ENCODE measurements at regions not wholly inside any gene's neighbourhood (a gene's known extent, or its start where the extent isn't known, plus 50 kb on each side); places are given as distances from the start of the nearest gene placed in this dataset.

- H3K27ac ChIP-seq (ENCODE audit: low read length) = no peak overlapping the region
Measured at GRCh38 chr7:18336626-18337025, 158.9 kb upstream of the HDAC9 start.

GRCh38 chr7:18337048-18337809 is 158.3 kb upstream of the HDAC9 start:
- no peak overlapping the region for H3K27ac ChIP-seq (ENCODE audit: low read length)

More at GRCh38 chr7:18336626-18337025, 158.9 kb upstream of the HDAC9 start:
- Histone ChIP-seq H3K36me3 (ENCODE audit: insufficient read depth, low read depth, low read length) (no peaks in the 10 kb centered on the region), H3K9ac (ENCODE audit: low read depth, low read length) (no peak overlapping the region), H3K4me1 (ENCODE audit: insufficient read depth, low read length) (no peaks in the 10 kb centered on the region), H3K27me3 (ENCODE audit: insufficient read depth, low read length) (no peaks in the 10 kb centered on the region), H3K4me3 (ENCODE audit: low read length) (no peak overlapping the region), H3K9me3 (ENCODE audit: insufficient read depth, low read depth, low read length) (peaks cover 5% of the 10 kb centered on the region; the same call in 1 of the 2 replicates)

GRCh38 chr7:18338910-18339523 is 156.5 kb upstream of the HDAC9 start:
- Histone ChIP-seq H3K4me3 (ENCODE audit: low read length) (no peak overlapping the region), H3K4me1 (ENCODE audit: insufficient read depth, low read length) (no peaks in the 10 kb centered on the region), H3K9ac (ENCODE audit: low read depth, low read length) (no peak overlapping the region), H3K27ac (ENCODE audit: low read length) (no peak overlapping the region), H3K36me3 (ENCODE audit: insufficient read depth, low read depth, low read length) (no peaks in the 10 kb centered on the region), H3K27me3 (ENCODE audit: insufficient read depth, low read length) (no peaks in the 10 kb centered on the region), H3K9me3 (ENCODE audit: insufficient read depth, low read depth, low read length) (peaks cover 5% of the 10 kb centered on the region; the same call in 1 of the 2 replicates)

More at GRCh38 chr7:18337048-18337809, 158.3 kb upstream of the HDAC9 start:
- Histone ChIP-seq H3K36me3 (ENCODE audit: insufficient read depth, low read depth, low read length) (no peaks in the 10 kb centered on the region), H3K27me3 (ENCODE audit: insufficient read depth, low read length) (no peaks in the 10 kb centered on the region), H3K9ac (ENCODE audit: low read depth, low read length) (no peak overlapping the region), H3K4me1 (ENCODE audit: insufficient read depth, low read length) (no peaks in the 10 kb centered on the region), H3K9me3 (ENCODE audit: insufficient read depth, low read depth, low read length) (peaks cover 5% of the 10 kb centered on the region; the same call in 1 of the 2 replicates), H3K4me3 (ENCODE audit: low read length) (no peak overlapping the region)

- Histone ChIP-seq H3K27me3 (ENCODE audit: insufficient read depth, low read length) (no peaks in the 10 kb centered on the region), H3K27ac (ENCODE audit: low read length) (no peak overlapping the region), H3K4me1 (ENCODE audit: insufficient read depth, low read length) (no peaks in the 10 kb centered on the region), H3K9me3 (ENCODE audit: insufficient read depth, low read depth, low read length) (peaks cover 5% of the 10 kb centered on the region; the same call in 1 of the 2 replicates), H3K9ac (ENCODE audit: low read depth, low read length) (no peak overlapping the region), H3K36me3 (ENCODE audit: insufficient read depth, low read depth, low read length) (no peaks in the 10 kb centered on the region), H3K4me3 (ENCODE audit: low read length) (no peak overlapping the region)
Measured at GRCh38 chr7:18341756-18342155, 153.8 kb upstream of the HDAC9 start.

GRCh38 chr7:18343047-18343446 is 152.5 kb upstream of the HDAC9 start:
- no peaks in the 10 kb centered on the region for H3K36me3 ChIP-seq (ENCODE audit: insufficient read depth, low read depth, low read length)
- no peaks in the 10 kb centered on the region for H3K4me1 ChIP-seq (ENCODE audit: insufficient read depth, low read length)
- no peak overlapping the region for H3K27ac ChIP-seq (ENCODE audit: low read length)
- H3K9ac ChIP-seq (ENCODE audit: low read depth, low read length) = no peak overlapping the region
- H3K9me3 ChIP-seq (ENCODE audit: insufficient read depth, low read depth, low read length) = peaks cover 5% of the 10 kb centered on the region; the same call in 1 of the 2 replicates
- no peaks in the 10 kb centered on the region for H3K27me3 ChIP-seq (ENCODE audit: insufficient read depth, low read length)
- no peak overlapping the region for H3K4me3 ChIP-seq (ENCODE audit: low read length)

GRCh38 chr7:18344536-18344935 is 151.0 kb upstream of the HDAC9 start:
- Histone ChIP-seq H3K36me3 (ENCODE audit: insufficient read depth, low read depth, low read length) (no peaks in the 10 kb centered on the region), H3K9ac (ENCODE audit: low read depth, low read length) (no peak overlapping the region), H3K4me1 (ENCODE audit: insufficient read depth, low read length) (no peaks in the 10 kb centered on the region), H3K27me3 (ENCODE audit: insufficient read depth, low read length) (no peaks in the 10 kb centered on the region), H3K4me3 (ENCODE audit: low read length) (no peak overlapping the region), H3K9me3 (ENCODE audit: insufficient read depth, low read depth, low read length) (peaks cover 5% of the 10 kb centered on the region; the same call in 1 of the 2 replicates), H3K27ac (ENCODE audit: low read length) (no peak overlapping the region)

- H3K9ac ChIP-seq (ENCODE audit: low read depth, low read length) = no peak overlapping the region
- no peak overlapping the region for H3K4me3 ChIP-seq (ENCODE audit: low read length)
- H3K27ac ChIP-seq (ENCODE audit: low read length) = no peak overlapping the region
- peaks cover 3% of the 10 kb centered on the region; the same call in 1 of the 2 replicates for H3K9me3 ChIP-seq (ENCODE audit: insufficient read depth, low read depth, low read length)
- no peaks in the 10 kb centered on the region for H3K36me3 ChIP-seq (ENCODE audit: insufficient read depth, low read depth, low read length)
- H3K4me1 ChIP-seq (ENCODE audit: insufficient read depth, low read length) = no peaks in the 10 kb centered on the region
- no peaks in the 10 kb centered on the region for H3K27me3 ChIP-seq (ENCODE audit: insufficient read depth, low read length)
Measured at GRCh38 chr7:18345641-18346234, 149.8 kb upstream of the HDAC9 start.

- H3K9me3 ChIP-seq (ENCODE audit: insufficient read depth, low read depth, low read length) = no peaks in the 10 kb centered on the region
- H3K4me1 ChIP-seq (ENCODE audit: insufficient read depth, low read length) = no peaks in the 10 kb centered on the region
- no peaks in the 10 kb centered on the region for H3K27me3 ChIP-seq (ENCODE audit: insufficient read depth, low read length)
- no peak overlapping the region for H3K9ac ChIP-seq (ENCODE audit: low read depth, low read length)
- no peak overlapping the region for H3K27ac ChIP-seq (ENCODE audit: low read length)
- H3K36me3 ChIP-seq (ENCODE audit: insufficient read depth, low read depth, low read length) = no peaks in the 10 kb centered on the region
- H3K4me3 ChIP-seq (ENCODE audit: low read length) = no peak overlapping the region
Measured at GRCh38 chr7:18347170-18347569, 148.4 kb upstream of the HDAC9 start.

- Histone ChIP-seq H3K27me3 (ENCODE audit: insufficient read depth, low read length) (no peaks in the 10 kb centered on the region), H3K36me3 (ENCODE audit: insufficient read depth, low read depth, low read length) (no peaks in the 10 kb centered on the region), H3K4me3 (ENCODE audit: low read length) (no peak overlapping the region), H3K4me1 (ENCODE audit: insufficient read depth, low read length) (0 out of 2 replicates have a peak, but pooled peaks cover 6% of the 10 kb centered on the region), H3K9me3 (ENCODE audit: insufficient read depth, low read depth, low read length) (no peaks in the 10 kb centered on the region), H3K9ac (ENCODE audit: low read depth, low read length) (no peak overlapping the region), H3K27ac (ENCODE audit: low read length) (no peak overlapping the region)
Measured at GRCh38 chr7:18350678-18351077, 144.9 kb upstream of the HDAC9 start.

GRCh38 chr7:18352339-18353255 is 143.0 kb upstream of the HDAC9 start:
- Histone ChIP-seq H3K27ac (ENCODE audit: low read length) (no peak overlapping the region), H3K27me3 (ENCODE audit: insufficient read depth, low read length) (no peaks in the 10 kb centered on the region), H3K36me3 (ENCODE audit: insufficient read depth, low read depth, low read length) (no peaks in the 10 kb centered on the region), H3K9ac (ENCODE audit: low read depth, low read length) (no peak overlapping the region), H3K4me1 (ENCODE audit: insufficient read depth, low read length) (peaks cover 10% of the 10 kb centered on the region; the same call in 1 of the 2 replicates), H3K4me3 (ENCODE audit: low read length) (no peak overlapping the region), H3K9me3 (ENCODE audit: insufficient read depth, low read depth, low read length) (no peaks in the 10 kb centered on the region)

GRCh38 chr7:18353339-18353738 is 142.2 kb upstream of the HDAC9 start:
- no peaks in the 10 kb centered on the region for H3K27me3 ChIP-seq (ENCODE audit: insufficient read depth, low read length)
- H3K36me3 ChIP-seq (ENCODE audit: insufficient read depth, low read depth, low read length) = no peaks in the 10 kb centered on the region
- no peak overlapping the region for H3K4me3 ChIP-seq (ENCODE audit: low read length)
- no peak overlapping the region for H3K27ac ChIP-seq (ENCODE audit: low read length)
- H3K9ac ChIP-seq (ENCODE audit: low read depth, low read length) = no peak overlapping the region
- H3K4me1 ChIP-seq (ENCODE audit: insufficient read depth, low read length) = peaks cover 10% of the 10 kb centered on the region; the same call in 1 of the 2 replicates
- no peaks in the 10 kb centered on the region for H3K9me3 ChIP-seq (ENCODE audit: insufficient read depth, low read depth, low read length)

Data from iPS-20b (cell line).